ENCODE measurements at regions not wholly inside any gene's neighbourhood (a gene's known extent, or its start where the extent isn't known, plus 50 kb on each side); places are given as distances from the start of the nearest gene placed in this dataset.

DNA sequence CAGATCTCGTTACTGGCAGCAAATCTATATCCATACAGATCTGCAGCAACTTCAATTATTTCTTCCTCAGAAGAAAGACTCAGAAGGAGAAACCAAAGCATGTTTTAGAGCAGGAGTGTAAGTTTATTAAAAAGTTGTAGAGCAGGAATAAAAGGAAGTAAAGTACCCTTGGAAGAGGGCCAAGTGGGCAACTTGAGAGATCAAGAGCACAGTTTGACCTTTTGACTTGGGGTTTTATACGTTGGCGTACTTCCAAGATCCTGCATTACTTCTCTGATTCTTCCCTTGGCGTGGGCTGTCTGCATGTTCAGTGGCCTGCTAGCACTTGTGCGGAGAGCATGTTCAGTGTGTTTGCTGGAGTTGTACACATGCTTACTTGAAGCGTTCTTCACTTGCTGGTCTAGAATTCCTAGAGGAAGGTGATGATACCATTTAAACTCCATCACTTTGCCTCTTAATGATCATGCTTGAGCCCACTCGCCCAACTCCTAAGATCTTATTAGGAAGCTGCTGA is 1114.7 kb upstream of the PABPC4L start:
- no peak for DNase-seq

DNA sequence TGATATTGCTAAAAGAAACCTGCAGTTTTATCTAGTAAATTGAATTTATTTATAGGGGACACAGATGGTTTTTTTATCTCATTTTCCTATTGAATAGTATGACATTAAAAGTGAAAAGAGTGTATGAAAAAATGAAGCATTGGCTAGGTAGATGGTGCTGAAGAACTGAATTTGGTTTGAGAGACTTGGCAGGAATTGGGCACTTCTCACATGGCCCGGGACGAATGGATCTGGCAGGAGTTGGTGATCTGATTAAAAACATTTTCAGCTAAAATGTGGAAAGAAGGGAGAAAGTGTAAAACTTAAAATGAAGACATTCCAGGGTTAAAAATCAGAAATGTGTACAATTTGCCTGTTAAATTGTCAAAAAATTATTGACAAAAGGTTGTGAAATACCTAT is 1088.5 kb upstream of the PABPC4L start:
- DNase-seq, result no peak

DNA sequence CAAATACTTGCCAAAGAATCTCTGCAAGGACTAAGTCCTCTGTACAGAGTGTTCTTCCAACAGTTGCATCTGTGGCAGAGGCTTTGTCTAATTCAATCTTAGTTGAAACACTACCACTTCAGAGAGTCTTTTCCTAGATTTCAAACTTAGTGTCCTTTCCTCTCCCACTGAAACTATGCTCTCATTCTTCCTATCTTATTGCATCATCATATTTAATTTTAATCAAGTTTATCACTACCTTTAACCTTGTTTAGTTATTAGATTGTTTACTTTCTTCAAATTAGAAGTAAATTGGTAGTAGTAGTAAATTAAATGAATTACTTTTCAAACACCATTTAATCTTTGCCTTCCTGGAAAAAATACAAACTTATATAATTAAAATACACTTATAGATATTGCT is 1082.3 kb upstream of the PABPC4L start:
- no peak for DNase-seq

DNA sequence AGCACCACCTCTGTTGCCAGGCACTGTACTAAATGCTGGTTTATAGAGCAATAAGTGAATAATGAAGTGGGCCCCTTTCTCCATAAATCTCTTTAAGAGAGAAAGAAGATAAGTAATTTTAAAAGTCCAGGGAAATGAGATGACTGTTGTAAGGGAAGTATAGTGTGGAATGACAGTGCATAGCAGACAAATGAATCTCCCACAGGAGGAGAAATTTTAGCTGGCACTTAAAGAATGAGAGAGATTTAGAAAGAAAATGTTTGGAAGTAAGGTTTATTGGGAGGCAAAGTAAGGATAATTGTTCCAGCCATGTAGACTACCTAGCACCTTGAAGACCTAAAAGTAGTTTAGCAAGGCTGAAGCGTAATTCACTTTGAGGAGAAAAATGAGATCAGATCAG is 1081.1 kb upstream of the PABPC4L start:
- DNase-seq, result no peak

DNA sequence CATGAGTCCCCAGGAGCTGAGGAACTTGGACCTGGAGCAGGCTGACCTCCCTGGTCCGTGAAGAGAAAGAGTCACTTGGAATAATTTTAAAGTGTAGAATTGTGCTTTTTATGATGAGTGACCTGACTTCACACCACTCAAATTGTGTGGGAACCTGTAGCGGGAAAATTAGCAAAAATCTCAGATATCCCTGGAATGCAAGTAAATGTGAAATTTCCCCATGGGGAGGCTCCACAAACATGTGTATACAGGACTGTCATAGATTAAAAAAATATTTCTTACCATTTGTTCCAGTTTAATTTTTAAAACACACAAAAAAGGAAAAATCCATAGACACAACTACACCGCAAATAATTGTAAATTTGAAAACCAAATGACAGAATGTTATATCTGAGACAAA is 1079.6 kb upstream of the PABPC4L start:
- DNase-seq, result no peak

DNA sequence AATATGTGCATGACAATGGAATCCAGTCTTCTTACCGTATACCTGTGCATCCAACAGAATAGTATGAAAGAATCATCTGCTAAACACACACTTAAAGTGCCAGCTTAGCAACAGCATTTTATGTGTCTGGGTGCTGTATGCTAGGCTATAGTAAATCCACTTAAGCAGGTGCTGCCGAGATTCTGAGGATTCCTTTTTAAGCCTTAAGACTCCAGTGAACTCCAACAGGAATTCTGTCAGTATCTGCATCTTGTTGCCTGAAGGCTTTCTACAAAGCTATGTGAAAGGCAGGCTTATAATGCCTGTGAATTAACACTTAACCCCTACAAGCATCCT is 1076.4 kb upstream of the PABPC4L start:
- no peak for DNase-seq

DNA sequence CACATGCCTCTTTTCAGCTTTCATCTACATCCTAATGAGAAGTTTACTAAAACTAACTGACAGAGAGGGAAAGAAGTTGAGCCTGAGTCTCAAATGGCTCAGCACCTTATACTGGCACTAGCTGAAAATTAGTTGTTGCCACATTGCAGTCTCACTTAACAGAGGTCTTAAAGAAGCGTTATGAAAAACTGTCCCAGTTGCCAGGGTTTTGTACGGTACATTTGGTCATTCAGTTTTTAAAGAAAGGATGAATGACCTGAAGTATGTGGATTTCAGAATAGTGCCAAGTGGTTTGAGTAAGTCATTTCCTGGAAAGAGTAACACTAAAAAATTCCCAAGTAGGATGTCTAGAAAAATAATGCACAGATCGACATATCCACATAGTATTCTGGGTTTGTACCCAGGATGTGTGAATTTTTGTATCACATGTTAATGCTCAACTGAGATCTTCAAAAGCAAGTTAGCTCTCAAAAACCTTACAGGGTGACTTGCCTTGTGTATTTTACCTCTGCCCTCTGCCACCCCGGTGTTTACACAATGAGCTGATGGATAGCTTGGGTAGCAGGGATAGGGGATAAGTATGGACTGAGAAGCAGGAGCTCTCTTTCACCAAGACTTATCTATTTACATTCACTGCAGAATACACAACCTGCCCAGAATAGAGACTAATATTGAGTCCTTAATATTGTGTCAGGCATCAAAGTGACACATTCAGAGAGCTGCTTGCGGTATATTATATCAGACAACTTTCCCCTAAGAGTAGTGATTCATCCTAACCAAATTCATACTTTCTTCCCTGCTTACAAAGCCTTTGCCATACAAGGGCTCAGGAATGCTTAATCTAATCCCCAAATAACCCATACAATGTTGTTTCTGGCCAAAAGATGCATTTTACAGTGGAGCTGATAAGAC is 1075.7 kb upstream of the PABPC4L start:
- DNase-seq, result no peak

DNA sequence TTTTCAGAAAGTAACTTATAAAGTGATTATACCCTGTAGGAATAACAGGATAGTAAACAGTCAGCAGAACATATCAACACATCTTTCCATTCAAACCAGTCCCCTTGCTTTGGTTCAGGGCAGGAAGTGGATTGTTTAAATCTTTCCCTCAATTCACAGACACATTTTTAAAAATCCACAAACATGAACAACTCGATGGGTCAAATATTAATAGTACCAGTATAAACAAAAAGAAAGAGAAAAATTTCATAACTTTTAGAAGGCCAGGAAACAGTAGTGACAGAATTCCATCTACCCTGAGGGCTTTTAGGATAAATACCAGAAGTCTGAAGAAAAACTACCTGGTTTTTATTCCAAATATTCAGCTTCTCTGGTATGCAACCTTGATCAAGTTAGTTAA is 1072.8 kb upstream of the PABPC4L start:
- DNase-seq, result no peak

DNA sequence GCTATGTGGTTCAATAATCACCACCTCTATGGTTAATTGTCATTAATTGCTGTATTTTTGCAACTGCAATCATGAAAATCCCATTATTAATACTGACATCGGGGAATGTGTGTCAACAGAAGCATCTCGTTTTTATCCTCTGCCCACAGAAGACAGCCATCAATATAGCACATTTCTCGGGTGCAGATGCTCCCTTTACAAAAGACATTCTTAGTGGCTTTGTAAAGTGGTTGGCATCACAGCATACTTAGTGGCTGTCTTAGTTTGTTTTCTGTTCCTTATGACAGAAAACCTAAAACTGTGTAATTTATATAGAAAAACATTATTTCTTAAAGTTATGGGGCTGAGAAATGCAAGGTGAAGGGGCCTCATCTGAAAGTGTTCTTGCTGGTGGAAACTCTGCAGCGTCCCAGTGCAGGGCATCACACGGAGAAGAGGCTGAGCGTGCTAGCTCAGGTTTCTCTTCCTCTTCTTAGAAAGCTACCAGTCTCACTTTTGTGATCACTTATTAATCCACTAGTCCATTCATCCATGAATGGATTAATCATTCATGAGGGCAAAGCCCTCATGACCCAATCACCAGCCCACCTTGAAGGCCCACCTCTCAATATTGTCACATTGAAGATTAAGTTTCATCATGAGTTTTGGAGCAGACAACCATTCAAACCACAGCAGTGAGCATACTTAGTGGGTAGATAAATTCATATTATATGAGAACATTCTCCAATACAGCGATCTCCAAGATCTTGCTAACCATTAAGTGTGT is 1067.7 kb upstream of the PABPC4L start:
- DNase-seq, result no peak

DNA sequence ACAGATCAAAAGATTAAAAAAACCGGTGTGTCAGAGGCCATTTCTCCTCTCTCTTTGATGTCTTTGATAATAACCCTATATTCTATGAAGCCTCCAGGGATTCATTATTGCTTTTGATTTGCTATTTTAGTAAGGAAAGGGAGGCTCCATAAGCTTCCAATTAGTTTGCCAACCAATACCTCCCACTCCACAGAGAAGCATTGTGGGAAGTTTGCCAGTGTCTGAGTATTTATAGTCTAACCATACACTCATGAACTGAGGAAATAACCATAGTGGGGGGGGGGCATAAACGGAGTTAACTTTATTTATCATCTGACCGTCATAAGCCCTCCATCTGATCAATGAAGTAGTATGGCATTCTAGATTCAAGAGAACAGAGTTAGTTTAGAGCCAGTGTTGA is 1066.8 kb upstream of the PABPC4L start:
- no peak for DNase-seq

DNA sequence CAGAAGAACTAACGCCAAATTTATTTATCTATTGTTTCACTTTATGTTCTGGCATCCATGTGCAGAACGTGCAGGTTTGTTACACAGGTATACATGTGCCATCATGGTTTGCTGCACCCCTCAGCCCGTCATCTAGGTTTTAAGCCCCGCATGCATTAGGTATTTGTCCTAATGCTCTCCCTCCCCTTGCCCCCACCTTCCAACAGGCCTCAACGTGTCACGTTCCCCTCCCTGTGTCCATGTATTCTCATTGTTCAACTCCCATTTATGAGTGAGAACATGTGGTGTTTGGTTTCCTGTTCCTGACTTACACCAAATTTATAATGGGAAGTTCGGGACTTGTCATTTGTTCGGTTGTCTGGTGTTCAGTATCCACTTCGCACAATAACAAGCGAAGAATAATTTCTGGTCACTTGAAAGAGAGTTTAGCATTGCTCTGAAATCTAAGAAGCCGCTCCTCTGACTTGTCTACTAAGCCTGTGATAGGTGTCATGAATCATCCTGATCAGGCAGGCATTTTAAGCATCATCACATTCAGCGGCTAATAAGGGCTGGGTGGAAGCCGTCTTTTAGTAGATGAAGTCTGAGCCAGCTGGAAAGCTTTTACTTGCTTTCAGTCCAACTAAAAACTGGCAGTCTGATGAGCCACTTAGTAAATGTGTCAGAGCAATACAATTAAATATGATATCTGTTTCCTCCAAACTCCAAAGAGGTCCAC is 1065.7 kb upstream of the PABPC4L start:
- DNase-seq, result no peak

DNA sequence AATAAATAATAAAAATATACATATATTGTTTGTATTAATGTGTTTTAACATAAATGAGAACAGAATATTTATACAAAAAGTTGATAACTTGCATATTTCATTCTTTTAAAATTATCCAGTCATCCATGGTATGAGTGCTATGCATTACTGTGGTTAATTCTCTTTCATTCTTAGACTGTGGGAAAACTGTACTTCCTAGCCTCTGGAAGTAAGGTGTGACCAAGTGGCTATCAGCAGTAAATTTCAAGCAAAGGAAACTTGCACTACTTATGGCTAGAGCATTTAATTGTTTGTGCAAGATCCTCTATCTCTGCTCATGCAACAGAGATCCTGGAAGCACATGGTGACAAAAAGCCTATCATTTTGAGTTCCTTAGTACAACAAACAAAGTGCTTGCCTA is 1054.5 kb upstream of the PABPC4L start:
- DNase-seq, result no peak

DNA sequence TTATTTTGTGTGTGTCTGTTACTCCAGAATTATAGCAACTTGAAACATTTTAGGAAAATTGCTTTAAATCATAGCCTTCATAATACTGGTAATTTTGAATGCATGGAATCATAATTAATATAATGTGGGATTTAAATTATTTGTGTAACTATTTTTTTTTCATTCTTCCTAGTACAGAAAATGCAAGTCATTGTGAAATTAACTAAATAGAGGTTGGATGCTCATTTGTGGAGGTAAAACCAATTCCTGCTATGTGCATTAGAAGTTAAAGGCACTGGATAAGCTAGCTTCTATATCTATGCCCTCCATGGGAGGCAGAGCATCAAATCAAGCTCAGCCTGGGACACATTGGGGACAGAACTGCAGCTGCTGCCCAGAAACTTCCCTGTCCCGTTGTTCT is 1048.5 kb upstream of the PABPC4L start:
- no peak for DNase-seq

DNA sequence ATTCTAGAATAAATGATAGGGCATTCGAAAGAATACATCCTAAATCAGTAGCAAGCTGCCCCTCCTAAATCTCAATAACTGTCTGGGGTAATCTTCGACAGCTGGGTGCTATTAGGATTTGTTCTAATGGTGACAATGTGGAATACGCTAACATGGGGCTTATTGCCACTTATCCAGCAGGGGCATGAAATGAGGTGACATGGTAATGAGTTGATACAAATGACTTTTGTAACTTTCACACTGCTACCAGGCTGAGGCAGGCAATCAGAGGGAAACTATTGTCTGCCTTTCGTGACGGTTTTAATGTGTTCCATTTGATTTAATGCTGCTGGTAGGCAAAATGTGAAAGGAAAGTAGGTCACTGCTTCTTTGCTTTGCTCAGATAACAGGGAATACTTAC is 1047.4 kb upstream of the PABPC4L start:
- no peak for DNase-seq

DNA sequence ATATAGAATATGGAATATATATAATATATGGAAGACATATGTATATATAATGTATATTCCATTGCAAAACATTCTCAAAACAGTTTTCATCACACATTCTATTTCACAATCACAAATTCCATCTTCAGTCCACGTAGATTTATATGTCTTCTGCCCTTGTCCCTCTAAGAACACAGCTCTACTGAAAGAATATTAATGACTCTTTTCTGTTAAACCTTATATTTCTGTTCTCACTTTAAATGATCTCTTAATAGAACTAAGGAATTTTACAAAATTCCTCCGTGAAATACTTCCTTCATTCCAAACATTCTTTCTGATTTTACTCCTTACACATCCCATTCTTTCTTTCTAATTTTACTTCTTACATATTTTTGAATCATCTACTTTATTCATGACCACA is 1043.1 kb upstream of the PABPC4L start:
- no peak for DNase-seq

DNA sequence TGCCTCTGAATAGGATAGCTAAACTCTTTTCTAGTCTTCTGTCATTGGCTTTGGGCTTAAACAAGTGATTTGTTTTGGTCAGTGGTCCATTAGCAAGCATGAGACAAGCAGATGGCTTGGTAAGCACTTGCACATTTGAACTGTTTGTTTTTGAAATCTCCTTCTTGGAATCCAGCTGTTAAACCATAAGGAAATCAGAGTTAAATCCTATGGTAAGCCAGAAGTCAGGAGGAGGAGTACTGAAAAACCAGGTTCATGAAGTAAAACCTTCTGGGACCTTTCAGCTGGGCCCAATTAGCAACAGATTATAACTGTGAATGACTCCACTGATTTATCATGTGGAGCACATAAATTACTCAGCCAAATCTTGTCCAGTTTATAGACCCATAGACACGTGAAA is 1042.5 kb upstream of the PABPC4L start:
- DNase-seq, result no peak

DNA sequence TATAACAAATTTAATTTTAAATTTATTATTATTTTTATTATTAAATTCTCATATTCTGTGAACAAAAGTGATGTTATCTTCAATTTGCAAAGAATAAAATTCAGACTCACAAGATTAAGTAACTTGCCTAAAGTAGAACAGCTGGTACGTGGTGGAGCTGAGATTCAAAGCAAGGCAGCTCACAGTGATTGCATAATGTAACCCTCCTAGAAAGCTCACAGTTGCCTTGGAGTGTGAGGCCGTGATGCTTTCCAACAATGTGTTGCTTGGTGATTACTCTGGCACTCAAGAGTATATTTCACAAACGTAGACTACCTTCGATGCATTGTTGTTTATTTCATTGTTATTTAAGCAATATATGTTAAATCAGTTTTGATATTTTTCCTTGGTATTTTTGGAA is 1039.2 kb upstream of the PABPC4L start:
- no peak for DNase-seq

DNA sequence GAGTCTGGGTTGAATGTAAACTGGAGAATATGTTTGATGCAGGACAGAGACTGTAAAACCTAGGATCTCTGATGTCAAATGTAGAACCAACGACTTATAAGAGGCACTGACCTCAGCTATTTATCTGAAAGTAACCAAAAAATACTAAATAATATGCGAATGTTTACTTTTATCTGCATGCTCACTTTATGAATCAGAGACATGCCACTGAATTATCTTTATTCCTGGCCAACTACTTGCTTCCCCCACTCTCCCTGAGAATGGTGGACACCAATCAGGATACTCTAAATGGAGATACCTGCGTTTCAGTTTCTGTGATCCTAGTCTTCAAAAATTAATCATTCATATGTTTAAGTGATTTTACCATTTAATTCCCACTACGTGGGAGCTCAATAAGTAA is 1038.4 kb upstream of the PABPC4L start:
- no peak for DNase-seq

DNA sequence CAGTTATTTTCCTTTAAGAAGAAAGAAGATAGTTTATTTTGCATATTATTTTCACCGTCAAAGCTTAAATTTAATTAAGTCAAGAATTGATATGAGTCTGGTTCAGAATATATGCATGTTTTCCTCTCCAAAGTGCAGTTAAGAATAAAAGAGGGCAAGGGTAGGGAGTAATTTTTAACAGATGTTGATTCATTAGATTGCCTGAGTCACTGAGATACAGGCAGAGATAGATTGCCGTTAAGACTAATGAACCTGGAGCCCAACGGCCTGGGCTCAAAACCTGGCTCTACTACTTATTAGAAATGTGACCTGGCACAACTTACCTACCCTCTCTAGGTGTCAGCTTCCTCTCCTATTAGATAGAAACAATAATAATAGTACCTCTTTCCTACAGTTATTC is 1037.4 kb upstream of the PABPC4L start:
- no peak for DNase-seq

DNA sequence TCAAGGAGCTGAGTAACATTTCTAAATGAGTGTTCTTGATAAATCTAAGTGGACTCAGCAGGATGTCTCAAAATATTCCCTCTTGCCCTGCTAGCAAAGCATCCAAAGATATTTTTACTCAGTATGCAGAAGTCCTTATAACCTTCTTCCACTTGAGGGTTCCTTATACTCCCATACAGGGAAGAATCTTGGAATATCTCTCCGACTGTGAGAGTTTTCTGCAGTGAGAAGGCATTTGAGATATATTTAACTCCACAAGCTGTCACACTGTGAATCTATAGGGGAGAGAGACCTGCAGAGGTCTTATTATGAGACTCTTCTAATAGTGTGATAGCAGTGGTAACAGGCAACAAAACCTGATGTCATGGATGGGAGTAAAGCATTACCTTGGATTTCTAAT is 1034.5 kb upstream of the PABPC4L start:
- DNase-seq, result no peak

DNA sequence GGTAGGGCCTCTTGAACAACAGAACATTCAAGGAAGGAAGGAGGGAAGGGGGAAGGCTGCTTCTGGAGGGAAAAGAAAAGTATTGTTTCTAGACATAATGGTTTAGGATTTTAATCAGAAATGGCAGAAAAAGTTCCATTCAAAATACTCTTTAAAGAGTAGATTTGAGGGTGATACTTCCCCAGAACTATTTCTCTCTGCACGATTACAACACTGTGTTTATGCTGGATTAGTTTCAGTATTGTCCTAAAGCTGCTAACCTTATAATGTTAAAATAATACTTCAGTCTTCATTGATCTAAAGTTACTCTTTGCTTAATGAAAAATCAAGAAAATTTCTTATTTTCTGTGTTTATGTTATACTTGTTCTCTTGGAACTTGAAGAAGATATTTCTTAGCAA is 1026.3 kb upstream of the PABPC4L start:
- no peak for DNase-seq

DNA sequence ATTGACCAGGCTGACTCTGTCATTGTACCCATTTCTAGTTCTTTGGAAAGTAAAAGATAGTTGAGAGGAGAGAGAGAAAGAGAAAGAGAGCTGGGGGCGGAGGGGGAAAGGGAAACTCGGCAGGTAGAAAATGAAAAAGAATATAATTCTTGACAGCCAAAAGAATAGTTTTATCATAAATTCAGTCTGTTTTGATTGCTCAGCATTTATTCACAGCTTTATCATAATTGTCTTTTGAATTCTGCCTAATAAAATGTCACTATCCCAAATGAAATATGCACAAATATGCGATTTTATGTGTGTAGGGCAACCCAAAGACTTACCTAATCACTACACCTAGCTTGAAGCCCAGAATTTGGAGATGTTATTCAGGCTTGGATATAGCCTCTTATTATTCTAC is 1024.0 kb upstream of the PABPC4L start:
- DNase-seq, result no peak

DNA sequence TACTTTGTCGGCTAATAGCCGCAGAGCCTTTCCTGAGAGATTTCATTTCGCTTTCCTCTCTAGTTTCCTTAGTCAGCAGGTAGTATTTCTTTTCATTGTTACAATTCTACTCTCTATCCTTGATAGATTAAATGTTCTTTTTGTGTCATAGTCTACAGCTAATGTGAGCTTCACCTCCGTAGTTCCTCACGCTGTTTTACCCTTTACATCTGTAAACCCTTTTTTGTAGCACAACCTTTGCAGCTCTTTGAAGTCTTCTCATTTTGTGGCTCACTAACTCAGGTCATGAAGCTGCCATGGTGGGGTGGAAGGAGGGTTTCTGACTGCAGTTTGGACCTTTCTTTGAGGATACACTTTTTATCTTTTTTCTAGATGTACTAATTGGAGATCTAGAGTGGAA is 1008.8 kb upstream of the PABPC4L start:
- DNase-seq, result no peak
